ENCODE measurements at regions not wholly inside any gene's neighbourhood (a gene's known extent, or its start where the extent isn't known, plus 50 kb on each side); places are given as distances from the start of the nearest gene placed in this dataset.
"Not testable (repeated sequence)": the region's sequence is repeated elsewhere in the genome, so short reads cannot be mapped to it uniquely, and the experiment has no call there.

GRCh38 chr9:79040671-79041070, 531.1 kb upstream of the TLE4 start:
- in situ Hi-C loops (cut with HindIII; ENCODE audit: low sequenced_read_pairs): no loop called here

DNA sequence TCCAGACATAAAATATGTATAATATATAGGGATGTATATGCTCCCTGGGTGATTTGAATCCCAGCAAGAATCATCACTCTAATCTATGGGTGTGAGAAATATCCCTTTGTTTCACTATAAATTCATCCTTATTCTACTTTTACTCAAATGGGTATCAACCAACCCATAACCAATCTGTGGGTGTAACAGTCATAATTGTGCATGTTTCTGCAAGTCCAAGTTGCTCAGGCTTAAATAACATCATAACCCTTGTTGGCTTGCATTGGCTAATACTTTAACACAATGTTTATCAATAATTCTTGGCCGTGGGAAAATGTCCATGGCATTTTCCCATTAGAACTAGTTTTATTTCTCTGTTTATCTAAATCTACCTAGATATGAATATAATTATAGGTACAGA, 530.5 kb upstream of the TLE4 start:
- in situ Hi-C loops (cut with HindIII; ENCODE audit: low sequenced_read_pairs): no loop called here

DNA sequence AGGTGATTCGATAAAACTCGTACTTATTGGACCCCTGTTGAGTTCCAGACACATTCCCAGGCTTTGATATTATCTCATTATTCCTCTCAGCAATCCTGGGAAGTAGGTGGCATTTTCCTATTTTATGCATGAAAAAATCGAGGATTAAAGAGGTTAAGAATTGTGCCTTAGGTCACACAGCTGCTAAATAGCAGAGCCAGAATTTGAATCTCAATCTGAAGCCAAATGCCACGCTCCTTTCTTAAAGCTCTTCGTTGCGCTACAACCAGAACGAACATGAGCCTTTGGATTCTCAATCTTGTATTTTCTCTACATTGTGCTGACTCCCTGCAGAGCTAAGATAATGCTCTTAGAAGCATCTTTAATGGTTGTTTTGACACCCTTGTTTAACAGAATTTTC, 527.8 kb upstream of the TLE4 start:
- in situ Hi-C loops (cut with HindIII; ENCODE audit: low sequenced_read_pairs): no loop called here

- in situ Hi-C loops (cut with HindIII; ENCODE audit: low sequenced_read_pairs): no loop called here
Measured at GRCh38 chr9:79046401-79046800, 525.4 kb upstream of the TLE4 start.

DNA sequence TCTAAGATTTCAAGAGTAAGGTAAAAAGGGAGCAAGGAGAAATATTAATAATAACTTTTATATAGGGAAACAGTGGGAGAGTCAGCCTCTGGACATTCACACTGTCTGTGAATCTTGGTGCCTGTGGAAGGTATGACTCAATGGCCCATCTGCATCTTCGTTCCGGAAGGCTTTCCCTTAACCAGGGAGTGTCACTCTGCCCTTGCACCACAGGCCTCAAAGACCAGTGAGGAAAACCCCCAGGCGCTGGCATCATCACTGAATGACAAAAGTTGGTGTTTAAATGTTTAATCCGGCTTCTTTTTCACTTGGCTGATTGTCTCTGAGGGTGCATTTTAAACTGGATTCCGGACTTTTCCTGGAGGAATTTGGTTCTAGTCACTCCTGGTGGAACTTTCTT, 522.4 kb upstream of the TLE4 start:
- in situ Hi-C loops (cut with HindIII; ENCODE audit: low sequenced_read_pairs): no loop called here

DNA sequence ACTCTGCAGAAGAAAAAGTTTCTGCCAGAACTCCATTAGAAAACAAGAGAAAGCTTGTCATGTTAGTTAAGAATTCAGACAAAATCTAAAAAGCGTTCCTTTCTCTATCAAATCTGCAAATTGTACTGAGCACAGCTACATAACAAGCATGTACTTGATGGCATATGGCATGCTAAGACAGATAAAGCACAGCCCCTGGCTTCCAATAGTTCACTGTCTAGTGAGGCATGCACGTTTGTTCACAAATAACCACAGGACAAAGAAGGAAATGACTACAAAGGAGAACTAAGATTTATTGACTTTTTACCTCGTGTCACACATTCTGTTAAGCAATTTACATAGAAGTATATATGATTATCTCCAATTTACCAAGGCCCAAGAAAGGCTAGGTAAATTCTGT, 518.2 kb upstream of the TLE4 start:
- in situ Hi-C loops (cut with HindIII; ENCODE audit: low sequenced_read_pairs): no loop called here

- in situ Hi-C loops (cut with HindIII; ENCODE audit: low sequenced_read_pairs): no loop called here
Measured at GRCh38 chr9:79054500-79054899, 517.3 kb upstream of the TLE4 start.

DNA sequence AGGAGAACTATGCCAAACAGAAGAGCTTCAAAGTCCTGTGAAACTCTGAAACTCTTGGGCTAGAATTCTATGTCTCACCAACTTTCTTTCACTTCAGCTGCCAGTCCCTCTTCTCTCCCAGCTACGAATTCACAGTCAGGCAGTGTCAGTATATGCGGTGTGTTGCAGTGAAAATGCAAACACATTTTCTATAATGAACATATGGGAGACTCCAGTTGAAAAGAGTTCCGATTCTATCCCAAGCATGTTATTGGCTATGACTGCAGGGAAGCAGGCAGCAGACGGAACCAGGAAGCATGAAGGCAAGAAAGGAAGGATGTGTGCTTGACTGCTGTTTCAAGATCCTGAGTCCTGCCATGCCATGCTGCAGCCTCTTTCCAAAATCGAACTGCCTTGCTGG, 515.7 kb upstream of the TLE4 start:
- in situ Hi-C loops (cut with HindIII; ENCODE audit: low sequenced_read_pairs): no loop called here

- in situ Hi-C loops (cut with HindIII; ENCODE audit: low sequenced_read_pairs): no loop called here
Measured at GRCh38 chr9:79057576-79057975, 514.2 kb upstream of the TLE4 start.

GRCh38 chr9:79060766-79061165, 511.0 kb upstream of the TLE4 start:
- in situ Hi-C loops (cut with HindIII; ENCODE audit: low sequenced_read_pairs): no loop called here

GRCh38 chr9:79061752-79062616, 509.8 kb upstream of the TLE4 start:
- in situ Hi-C loops (cut with HindIII; ENCODE audit: low sequenced_read_pairs): no loop called here

DNA sequence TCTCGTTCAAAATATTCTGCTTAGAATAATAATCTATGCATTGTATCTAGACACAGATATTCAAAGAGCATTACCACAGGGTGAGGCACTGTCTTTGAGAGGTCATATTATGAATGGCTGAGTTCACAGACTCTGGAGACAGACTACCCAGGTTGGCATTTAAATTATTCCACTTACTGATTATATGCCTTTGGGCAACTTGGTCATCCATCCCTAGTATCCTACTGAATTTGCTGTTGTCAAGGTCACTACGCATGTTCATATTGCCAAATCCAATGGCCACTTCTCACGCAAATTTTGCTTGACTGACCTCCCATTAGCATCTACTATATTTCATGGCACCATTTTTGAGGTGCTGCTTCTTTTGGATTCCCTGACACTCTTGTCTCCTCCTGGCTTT, 498.6 kb upstream of the TLE4 start:
- in situ Hi-C loops (cut with HindIII; ENCODE audit: low sequenced_read_pairs): no loop called here

- in situ Hi-C loops (cut with HindIII; ENCODE audit: low sequenced_read_pairs): no loop called here
Measured at GRCh38 chr9:79080536-79080935, 491.2 kb upstream of the TLE4 start.

DNA sequence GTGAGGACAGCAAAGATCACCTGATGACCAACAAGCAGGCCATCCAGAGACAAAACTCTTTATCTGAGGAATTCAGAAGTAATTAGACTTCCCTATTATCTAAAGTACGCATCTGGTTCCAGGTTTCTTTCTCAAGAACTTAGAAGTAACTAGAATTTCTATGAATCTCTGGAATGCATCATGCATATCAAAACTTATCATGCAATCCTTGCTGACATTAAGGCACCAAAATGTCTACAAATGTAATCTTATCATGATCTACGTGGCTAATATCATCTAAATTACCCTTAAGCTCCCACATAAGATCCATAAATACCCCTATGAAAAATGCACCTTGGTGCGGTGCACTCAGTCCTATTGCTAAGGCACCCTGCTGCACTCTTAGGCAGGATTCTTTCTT, 488.1 kb upstream of the TLE4 start:
- in situ Hi-C loops (cut with HindIII; ENCODE audit: low sequenced_read_pairs): no loop called here

- in situ Hi-C loops (cut with HindIII; ENCODE audit: low sequenced_read_pairs): no loop called here
Measured at GRCh38 chr9:79087133-79087532, 484.6 kb upstream of the TLE4 start.

DNA sequence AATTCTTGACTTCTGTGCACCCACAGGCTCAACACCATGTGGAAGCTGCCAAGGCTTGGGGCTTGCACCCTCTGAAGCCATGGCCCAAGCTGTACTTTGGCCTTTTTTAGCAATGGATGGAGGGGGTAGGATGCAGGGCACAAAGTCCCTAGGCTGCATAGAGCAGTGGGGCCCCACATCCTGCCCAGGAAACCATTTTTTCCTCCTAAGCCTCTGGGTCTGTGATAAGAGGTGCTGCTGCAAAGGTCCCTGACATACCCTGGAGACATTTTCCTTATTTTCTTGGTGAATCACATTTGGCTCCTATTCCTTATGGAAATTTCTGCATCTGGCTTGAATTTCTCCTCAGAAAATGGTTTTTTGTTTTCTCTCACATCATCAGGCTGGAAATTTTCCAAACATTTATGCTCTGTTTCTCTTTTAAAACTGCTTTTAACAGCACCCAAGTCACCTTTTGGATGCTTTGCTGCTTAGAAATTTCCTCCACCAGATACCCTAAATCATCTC, 482.7 kb upstream of the TLE4 start:
- in situ Hi-C loops (cut with HindIII; ENCODE audit: low sequenced_read_pairs): no loop called here

GRCh38 chr9:79089851-79090250, 481.9 kb upstream of the TLE4 start:
- in situ Hi-C loops (cut with HindIII; ENCODE audit: low sequenced_read_pairs): not testable (repeated sequence)

DNA sequence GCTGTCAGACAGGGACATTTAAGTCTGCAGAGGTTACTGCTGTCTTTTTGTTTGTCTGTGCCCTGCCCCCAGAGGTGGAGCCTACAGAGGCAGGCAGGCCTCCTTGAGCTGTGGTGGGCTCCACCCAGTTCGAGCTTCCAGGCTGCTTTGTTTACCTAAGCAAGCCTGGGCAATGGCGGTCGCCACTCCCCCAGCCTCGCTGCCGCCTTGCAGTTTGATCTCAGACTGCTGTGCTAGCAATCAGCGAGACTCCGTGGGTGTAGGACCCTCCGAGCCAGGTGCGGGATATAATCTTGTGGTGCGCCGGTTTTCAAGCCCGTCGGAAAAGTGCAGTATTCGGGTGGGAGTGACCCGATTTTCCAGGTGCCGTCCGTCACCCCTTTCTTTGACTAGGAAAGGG, 468.5 kb upstream of the TLE4 start:
- in situ Hi-C loops (cut with HindIII; ENCODE audit: low sequenced_read_pairs): not testable (repeated sequence)

DNA sequence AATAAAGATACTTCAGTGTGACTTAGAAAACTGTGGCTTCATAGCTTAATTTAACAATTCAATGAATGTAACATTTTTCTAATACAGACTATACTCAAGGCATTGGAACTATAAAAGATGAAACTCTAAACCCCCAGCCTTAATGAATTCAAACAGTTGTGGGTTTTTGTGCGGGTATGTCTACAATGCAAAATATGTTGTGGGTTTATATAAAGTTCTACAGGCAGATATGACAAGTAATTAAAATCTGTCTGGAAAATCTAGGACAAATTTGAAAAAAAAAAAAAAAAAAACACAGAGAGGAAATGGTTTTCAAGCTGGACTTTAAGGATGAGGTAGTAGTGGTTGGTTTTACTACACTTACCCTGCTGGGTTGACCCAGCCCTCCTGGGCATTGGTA, 467.5 kb upstream of the TLE4 start:
- in situ Hi-C loops (cut with HindIII; ENCODE audit: low sequenced_read_pairs): no loop called here

DNA sequence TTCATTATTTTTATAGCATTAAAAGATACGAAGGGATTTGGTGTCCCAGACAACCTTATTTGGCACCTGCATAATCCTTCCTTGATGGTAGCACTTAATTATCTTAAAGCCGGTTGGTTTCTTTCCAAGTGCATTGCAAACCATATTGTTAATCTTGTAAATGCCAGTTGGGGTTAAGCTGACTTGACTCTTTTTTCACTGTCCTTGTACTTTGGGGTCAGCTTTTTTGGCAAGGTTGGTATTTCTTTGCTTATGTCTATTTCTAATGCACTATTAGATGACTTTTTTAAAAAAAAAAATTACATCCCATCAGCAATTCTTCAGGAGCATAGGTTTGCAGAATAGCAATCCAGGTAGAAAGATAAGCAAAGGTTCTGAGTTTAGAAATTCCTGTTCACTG, 466.8 kb upstream of the TLE4 start:
- in situ Hi-C loops (cut with HindIII; ENCODE audit: low sequenced_read_pairs): no loop called here

DNA sequence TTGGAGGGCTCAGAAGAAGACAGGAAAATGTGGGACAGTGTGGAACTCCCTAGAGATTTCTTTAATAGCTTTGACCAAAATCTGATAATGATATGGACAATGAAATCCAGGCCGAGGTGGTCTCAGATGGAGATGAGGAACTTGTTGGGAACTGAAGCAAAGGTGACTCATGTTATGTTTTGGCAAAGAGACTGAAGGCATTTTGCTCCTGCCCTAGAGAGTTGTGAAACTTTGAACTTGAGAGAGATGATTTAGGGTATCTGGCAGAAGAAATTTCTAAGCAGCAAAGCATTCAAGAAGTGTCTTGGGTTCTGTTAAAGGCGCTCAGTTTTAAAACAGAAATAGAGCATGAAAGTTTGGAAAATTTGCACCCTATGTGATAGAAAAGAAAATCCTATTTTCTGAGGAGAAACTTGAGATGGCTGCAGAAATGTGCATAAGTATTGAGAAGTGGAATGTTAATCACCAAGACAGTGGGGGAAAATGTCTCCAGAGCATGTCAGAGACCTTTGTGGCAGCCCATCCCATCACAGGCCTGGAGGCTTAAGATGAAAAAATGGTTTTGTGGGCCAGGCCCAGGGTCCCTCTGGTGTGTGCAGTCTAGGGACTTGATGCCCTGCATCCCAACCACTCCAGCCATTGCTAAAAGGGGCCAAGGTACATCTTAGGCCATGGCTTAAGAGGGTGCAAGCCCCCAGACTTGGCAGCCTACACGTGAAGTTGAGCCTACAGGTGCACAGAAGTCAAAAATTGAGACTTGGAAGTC, 463.7 kb upstream of the TLE4 start:
- in situ Hi-C loops (cut with HindIII; ENCODE audit: low sequenced_read_pairs): no loop called here

DNA sequence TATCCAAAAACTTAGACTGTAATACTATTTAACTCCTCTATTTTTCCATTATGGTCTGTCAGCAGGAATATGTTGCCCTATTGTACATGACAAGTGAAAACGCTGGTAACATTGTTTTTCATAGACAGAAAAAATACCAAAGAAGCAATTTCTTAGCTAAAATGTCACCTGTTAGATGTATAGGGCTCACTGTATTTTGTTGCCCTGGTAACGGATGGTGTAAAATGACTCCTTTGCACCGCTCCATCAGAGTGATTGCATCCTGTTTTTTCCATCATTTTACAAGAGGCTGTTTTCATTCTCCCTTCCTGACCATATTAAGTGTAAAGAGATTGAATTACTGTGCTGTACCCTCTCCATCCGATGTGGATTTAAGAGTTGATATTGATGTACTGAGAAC, 460.1 kb upstream of the TLE4 start:
- in situ Hi-C loops (cut with HindIII; ENCODE audit: low sequenced_read_pairs): no loop called here

Data from endothelial cell of hepatic sinusoid (primary cell).